Coronary artery (tissue), 2 donors: ENCODE measurements at regions not wholly inside any gene's neighbourhood (a gene's known extent, or its start where the extent isn't known, plus 50 kb on each side); places are given as distances from the start of the nearest gene placed in this dataset.

Source experiments
- DNase-seq: peaks from one replicate; pipeline ENCODE4 v3.0.0-alpha.2; 2017; ENCODE audit warnings: low spot score
- H3K27ac ChIP-seq, 2 donors: fragments of 200-600 bp; sonication (generic); one replicate each; pipeline ENCODE4 v1.5.1; 2016 to 2019
- H3K4me3 ChIP-seq: fragments of 200-600 bp; sonication (generic); 2 replicates; pipeline ENCODE4 v1.5.1; 2016; ENCODE audit warnings: mild to moderate bottlenecking, moderate library complexity
- TF ChIP-seq, protein P1 (sequence below): fragments of 200-600 bp; sonication (generic); IDR thresholded peaks from one replicate; pipeline ENCODE4 v1.5.1; 2019; ENCODE audit warnings: antibody characterized with exemption

DNA sequence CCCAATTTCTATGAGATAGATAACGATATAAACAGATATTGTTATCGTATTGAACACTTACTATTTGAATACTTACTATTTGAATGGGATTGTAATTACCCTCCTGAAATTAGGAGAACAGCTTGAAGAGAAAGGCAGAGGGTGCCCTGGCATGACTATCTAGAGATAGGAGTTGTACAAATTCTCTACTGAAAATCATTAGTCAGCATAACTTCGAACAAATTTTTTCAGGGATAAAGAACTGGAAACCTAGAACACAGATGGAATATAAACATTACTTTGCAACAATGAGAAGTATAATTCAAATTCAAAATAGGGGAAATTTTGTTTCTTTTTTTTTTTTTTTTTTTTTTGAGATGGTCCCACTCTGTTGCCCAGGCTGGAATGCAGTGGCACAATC, 1096.8 kb downstream of the C4orf33 start:
- Histone ChIP-seq H3K4me3 (no peak overlapping the region), H3K27ac (no peak overlapping the region)
- TF ChIP-seq, protein P1, sequence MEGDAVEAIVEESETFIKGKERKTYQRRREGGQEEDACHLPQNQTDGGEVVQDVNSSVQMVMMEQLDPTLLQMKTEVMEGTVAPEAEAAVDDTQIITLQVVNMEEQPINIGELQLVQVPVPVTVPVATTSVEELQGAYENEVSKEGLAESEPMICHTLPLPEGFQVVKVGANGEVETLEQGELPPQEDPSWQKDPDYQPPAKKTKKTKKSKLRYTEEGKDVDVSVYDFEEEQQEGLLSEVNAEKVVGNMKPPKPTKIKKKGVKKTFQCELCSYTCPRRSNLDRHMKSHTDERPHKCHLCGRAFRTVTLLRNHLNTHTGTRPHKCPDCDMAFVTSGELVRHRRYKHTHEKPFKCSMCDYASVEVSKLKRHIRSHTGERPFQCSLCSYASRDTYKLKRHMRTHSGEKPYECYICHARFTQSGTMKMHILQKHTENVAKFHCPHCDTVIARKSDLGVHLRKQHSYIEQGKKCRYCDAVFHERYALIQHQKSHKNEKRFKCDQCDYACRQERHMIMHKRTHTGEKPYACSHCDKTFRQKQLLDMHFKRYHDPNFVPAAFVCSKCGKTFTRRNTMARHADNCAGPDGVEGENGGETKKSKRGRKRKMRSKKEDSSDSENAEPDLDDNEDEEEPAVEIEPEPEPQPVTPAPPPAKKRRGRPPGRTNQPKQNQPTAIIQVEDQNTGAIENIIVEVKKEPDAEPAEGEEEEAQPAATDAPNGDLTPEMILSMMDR: no peak
- no peak for DNase-seq

- Histone ChIP-seq H3K4me3 (no peak overlapping the region), H3K27ac (no peak overlapping the region)
- TF ChIP-seq, protein P1: no peak
- no peak for DNase-seq
These were observed 1102.0 kb downstream of the C4orf33 start for GRCh38 chr4:130197946-130198345.

DNA sequence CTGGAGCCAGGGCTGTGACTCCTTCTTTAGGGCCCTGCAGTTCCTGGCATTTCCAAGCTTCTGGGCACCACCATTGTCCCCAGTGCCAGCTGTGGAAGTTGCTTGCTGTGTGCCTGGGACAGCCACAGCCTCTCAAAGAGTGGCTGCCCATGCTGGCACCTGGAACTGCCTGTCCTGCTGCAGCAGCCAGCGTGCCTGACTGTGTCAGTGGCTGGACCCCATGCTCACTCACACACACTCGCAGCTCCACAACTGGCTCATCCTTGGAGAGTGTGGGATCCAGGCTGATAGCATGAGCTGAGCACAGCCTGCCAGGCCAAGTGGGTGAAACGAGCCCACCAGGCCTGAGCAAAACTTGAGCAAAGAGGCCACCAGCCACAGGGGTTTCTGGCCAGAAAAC, 1107.6 kb downstream of the C4orf33 start:
- Histone ChIP-seq H3K27ac (no peak overlapping the region), H3K4me3 (no peak overlapping the region)
- TF ChIP-seq, protein P1: no peak
- no peak for DNase-seq

GRCh38 chr4:130210864-130211263, 1114.9 kb downstream of the C4orf33 start:
- no peak overlapping the region for H3K4me3 ChIP-seq
- no peak for DNase-seq
- TF ChIP-seq, protein P1: no peak
- no peak overlapping the region for H3K27ac ChIP-seq

- Histone ChIP-seq H3K27ac (no peak overlapping the region), H3K4me3 (no peak overlapping the region)
- no peak for DNase-seq
- TF ChIP-seq, protein P1: no peak
These were observed 1118.3 kb downstream of the C4orf33 start for GRCh38 chr4:130214268-130214667.

DNA sequence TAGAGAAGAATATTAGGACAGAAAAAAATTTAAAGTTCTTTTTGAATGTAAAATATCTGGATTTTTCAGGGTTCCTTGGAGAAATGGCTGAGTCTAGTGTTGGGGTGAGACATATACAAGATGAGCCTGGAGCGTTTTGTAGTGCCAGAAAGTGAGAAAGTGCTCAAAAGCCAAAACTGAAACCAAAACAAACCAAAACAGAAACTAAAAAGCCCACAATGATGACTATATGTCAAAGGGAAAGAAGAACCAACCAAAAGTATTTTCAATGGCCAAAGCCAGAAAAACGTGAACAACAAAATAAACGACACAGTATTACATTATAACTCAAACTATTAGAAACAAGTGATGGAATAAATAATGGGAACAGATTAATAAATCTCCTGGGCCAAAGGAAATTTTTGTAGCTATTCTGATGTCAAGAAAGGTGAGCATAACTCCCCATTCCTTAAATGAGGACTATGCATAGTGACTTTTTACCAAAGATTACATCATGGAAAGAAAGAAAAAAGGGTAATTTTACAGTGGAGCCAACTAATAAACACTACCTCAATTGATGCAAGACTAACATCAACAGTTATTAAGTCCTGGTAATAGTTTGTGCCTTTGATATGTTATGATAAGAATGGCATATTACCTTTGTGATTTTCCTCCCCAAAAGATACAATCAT, 1137.6 kb downstream of the C4orf33 start:
- H3K4me3 ChIP-seq: no peak overlapping the region
- DNase-seq: no peak
- no peak overlapping the region for H3K27ac ChIP-seq
- TF ChIP-seq, protein P1: no peak

DNA sequence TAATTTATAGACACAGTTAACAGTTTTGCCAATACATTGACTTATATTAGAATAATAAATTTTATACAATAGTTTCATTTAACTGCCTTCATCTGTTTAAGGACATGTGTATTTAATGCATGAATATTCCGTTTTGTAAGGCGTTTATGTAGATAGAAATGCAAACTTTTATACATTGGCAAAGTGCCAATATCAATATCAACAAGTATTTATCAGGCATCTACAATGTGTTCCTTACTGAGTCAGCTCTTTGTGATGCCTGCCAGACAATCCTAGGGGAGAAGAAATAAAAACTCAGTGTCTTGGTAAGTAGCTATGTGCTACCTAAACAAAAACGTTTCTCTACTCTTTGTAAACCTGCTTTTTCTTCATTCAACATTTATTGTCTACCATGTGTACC, 1142.2 kb downstream of the C4orf33 start:
- DNase-seq: no peak
- Histone ChIP-seq H3K4me3 (no peak overlapping the region), H3K27ac (no peak overlapping the region)
- TF ChIP-seq, protein P1: no peak
